PC-9 (cell line): ENCODE measurements at regions not wholly inside any gene's neighbourhood (a gene's known extent, or its start where the extent isn't known, plus 50 kb on each side); places are given as distances from the start of the nearest gene placed in this dataset.

Experiments
- BruUV-seq: library from RNA; stranded (reverse); fragments of 400-500 nt; replicated peaks from 2 replicates; lab custom pipeline; 2021; lab: Mats Ljungman, UMichigan
- CTCF ChIA-PET: fragments of 300-600 bp; sonication (Branson Sonifier 250); formaldehyde crosslinking; loops from one replicate; lab custom pipeline; 2022; ENCODE audit warnings: antibody characterized with exemption; lab: Charles Lee
- POLR2A ChIA-PET: fragments of 300-600 bp; sonication (Branson Sonifier 250); formaldehyde crosslinking; loops from one replicate; lab custom pipeline; 2022; ENCODE audit warnings: antibody characterized with exemption; ENCODE audit not compliant: unreplicated experiment; lab: Charles Lee
- DNase-seq, 2 experiments: peaks; one replicate each; pipeline versions ENCODE4 v3.0.0 to v3.0.0-alpha.2; 2015 to 2022; ENCODE audit warnings: mixed read lengths in 1 of 2
- H2AFZ ChIP-seq: fragments of 200-600 bp; sonication (generic); 2 replicates; pipeline ENCODE4 v1.8.1; 2017; ENCODE audit warnings: antibody characterized with exemption
- H3F3A ChIP-seq: fragments of 200-600 bp; sonication (generic); 2 replicates; pipeline ENCODE4 v1.8.1; 2017; ENCODE audit warnings: antibody characterized with exemption, mild to moderate bottlenecking, low read depth; ENCODE audit not compliant: insufficient read depth
- H3K27ac ChIP-seq: fragments of 200-600 bp; sonication (generic); 2 replicates; pipeline ENCODE4 v1.6.1; 2016; ENCODE audit warnings: mixed run types
- H3K27me3 ChIP-seq: fragments of 200-600 bp; sonication (generic); 2 replicates; pipeline ENCODE4 v1.6.1; 2016; ENCODE audit warnings: low read depth, mixed run types; ENCODE audit not compliant: insufficient read depth
- H3K36me3 ChIP-seq: fragments of 200-600 bp; sonication (generic); 2 replicates; pipeline ENCODE4 v1.6.1; 2016; ENCODE audit warnings: low read depth, mixed run types
- H3K4me1 ChIP-seq: fragments of 200-600 bp; sonication (generic); replicated peaks from 2 replicates; pipeline ENCODE4 v1.6.1; 2016; ENCODE audit warnings: mixed run types; ENCODE audit not compliant: insufficient read depth
- H3K4me2 ChIP-seq: fragments of 200-600 bp; sonication (generic); 2 replicates; pipeline ENCODE4 v1.6.1; 2017; ENCODE audit warnings: mixed run types
- H3K4me3 ChIP-seq: fragments of 200-600 bp; sonication (generic); 2 replicates; pipeline ENCODE4 v1.6.1; 2016; ENCODE audit warnings: mixed run types
- H3K79me2 ChIP-seq: fragments of 200-600 bp; sonication (generic); 2 replicates; pipeline ENCODE4 v1.6.1; 2017; ENCODE audit warnings: low read depth, mixed run types
- H3K9me2 ChIP-seq: fragments of 200-600 bp; sonication (generic); 2 replicates; pipeline ENCODE4 v1.8.1; 2017; ENCODE audit warnings: mild to moderate bottlenecking; ENCODE audit not compliant: insufficient read depth
- H3K9me3 ChIP-seq: fragments of 200-600 bp; sonication (generic); 2 replicates; pipeline ENCODE4 v1.8.1; 2016; ENCODE audit warnings: low read depth; ENCODE audit not compliant: insufficient read depth
- H4K20me1 ChIP-seq: fragments of 200-600 bp; sonication (generic); 2 replicates; pipeline ENCODE4 v1.8.1; 2017; ENCODE audit not compliant: insufficient read depth
- EZH2 ChIP-seq: fragments of 200-600 bp; sonication (generic); IDR thresholded peaks from 2 replicates; pipeline ENCODE4 v1.8.0; 2017; ENCODE audit warnings: antibody characterized with exemption, low read depth
- intact Hi-C: fragments of 100-400 bp; cut with micrococcal nuclease; formaldehyde crosslinking; loops from one replicate; pipeline ENCODE4 v1.10.0; 2022; ENCODE audit not compliant: unreplicated experiment
- TF ChIP-seq, protein P1 (sequence below): fragments of 200-600 bp; sonication (generic); conservative IDR thresholded peaks from 2 replicates; pipeline ENCODE4 v1.6.1; 2017; ENCODE audit warnings: mixed run types, antibody characterized with exemption, mild to moderate bottlenecking, moderate library complexity

DNA sequence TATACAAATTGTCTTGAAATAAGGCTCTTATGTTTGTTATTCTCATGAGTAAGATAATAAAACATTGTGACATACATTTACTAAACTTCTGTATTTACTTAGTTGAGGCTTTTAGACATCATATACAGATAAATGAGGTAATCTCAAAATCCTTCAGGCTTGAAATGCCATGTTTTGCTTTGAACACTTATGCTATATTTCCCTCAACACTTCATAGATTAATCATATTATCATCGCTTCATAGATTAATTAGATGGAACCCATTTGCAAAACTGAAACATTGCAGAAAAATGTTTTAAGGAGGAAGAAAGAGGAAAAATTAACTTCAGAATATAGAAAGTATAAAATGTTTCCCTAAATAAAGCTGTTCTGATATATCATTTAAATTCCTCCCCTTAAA, 165.0 kb upstream of the CNTNAP2 start:
- POLR2A ChIA-PET: no interaction called here
- H4K20me1 ChIP-seq: no peaks in the 10 kb centered on the region
- CTCF ChIA-PET: no interaction called here

GRCh38 chr7:145928937-145929336, 187.7 kb upstream of the CNTNAP2 start:
- BruUV-seq: no TSS peak
- no peaks in the 10 kb centered on the region for H4K20me1 ChIP-seq
- H3K9me3 ChIP-seq: no peaks in the 10 kb centered on the region
- ChIA-PET CTCF (no interaction called here), POLR2A (no interaction called here)
- intact Hi-C loops: no loop called here
- no peaks in the 10 kb centered on the region for H3K36me3 ChIP-seq
- H3K4me3 ChIP-seq: no peak overlapping the region
- H2AFZ ChIP-seq: no peak overlapping the region
- no peaks in the 10 kb centered on the region for H3K27me3 ChIP-seq
- H3F3A ChIP-seq: no peaks in the 10 kb centered on the region
- DNase-seq: no peak
- no peaks in the 10 kb centered on the region for H3K9me2 ChIP-seq
- no peaks in the 10 kb centered on the region for H3K4me1 ChIP-seq
- H3K27ac ChIP-seq: no peak overlapping the region
- H3K79me2 ChIP-seq: no peaks in the 10 kb centered on the region
- TF ChIP-seq, protein P1, sequence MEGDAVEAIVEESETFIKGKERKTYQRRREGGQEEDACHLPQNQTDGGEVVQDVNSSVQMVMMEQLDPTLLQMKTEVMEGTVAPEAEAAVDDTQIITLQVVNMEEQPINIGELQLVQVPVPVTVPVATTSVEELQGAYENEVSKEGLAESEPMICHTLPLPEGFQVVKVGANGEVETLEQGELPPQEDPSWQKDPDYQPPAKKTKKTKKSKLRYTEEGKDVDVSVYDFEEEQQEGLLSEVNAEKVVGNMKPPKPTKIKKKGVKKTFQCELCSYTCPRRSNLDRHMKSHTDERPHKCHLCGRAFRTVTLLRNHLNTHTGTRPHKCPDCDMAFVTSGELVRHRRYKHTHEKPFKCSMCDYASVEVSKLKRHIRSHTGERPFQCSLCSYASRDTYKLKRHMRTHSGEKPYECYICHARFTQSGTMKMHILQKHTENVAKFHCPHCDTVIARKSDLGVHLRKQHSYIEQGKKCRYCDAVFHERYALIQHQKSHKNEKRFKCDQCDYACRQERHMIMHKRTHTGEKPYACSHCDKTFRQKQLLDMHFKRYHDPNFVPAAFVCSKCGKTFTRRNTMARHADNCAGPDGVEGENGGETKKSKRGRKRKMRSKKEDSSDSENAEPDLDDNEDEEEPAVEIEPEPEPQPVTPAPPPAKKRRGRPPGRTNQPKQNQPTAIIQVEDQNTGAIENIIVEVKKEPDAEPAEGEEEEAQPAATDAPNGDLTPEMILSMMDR: no peak
- TF ChIP-seq EZH2: no peak
- no peak overlapping the region for H3K4me2 ChIP-seq

More for the DNA sequence above, 165.0 kb upstream of the CNTNAP2 start:
- no peak for DNase-seq
- BruUV-seq: no TSS peak
- Histone ChIP-seq H3K4me2 (no peak overlapping the region), H3K4me3 (no peak overlapping the region), H3K9me2 (no peaks in the 10 kb centered on the region), H2AFZ (no peak overlapping the region), H3K27me3 (no peaks in the 10 kb centered on the region), H3F3A (no peaks in the 10 kb centered on the region), H3K9me3 (no peaks in the 10 kb centered on the region), H3K79me2 (no peaks in the 10 kb centered on the region), H3K36me3 (no peaks in the 10 kb centered on the region), H3K4me1 (no peaks in the 10 kb centered on the region), H3K27ac (no peak overlapping the region)
- intact Hi-C loops: no loop called here
- TF ChIP-seq, protein P1: no peak
- TF ChIP-seq EZH2: no peak

- intact Hi-C loops: no loop called here
- TF ChIP-seq, protein P1: no peak
- no peak for TF ChIP-seq EZH2
- CTCF ChIA-PET: no interaction called here
- no TSS peak for BruUV-seq
- Histone ChIP-seq H3K27me3 (no peaks in the 10 kb centered on the region), H3K4me2 (no peak overlapping the region), H3K27ac (no peak overlapping the region), H3F3A (no peaks in the 10 kb centered on the region), H3K9me3 (no peaks in the 10 kb centered on the region), H3K9me2 (no peaks in the 10 kb centered on the region), H4K20me1 (no peaks in the 10 kb centered on the region), H3K79me2 (no peaks in the 10 kb centered on the region), H3K36me3 (no peaks in the 10 kb centered on the region), H3K4me3 (no peak overlapping the region), H2AFZ (no peak overlapping the region), H3K4me1 (no peaks in the 10 kb centered on the region)
- POLR2A ChIA-PET: no interaction called here
- no peak for DNase-seq
These were observed 196.9 kb upstream of the CNTNAP2 start for GRCh38 chr7:145919712-145920111.
